ENCODE measurements at regions not wholly inside any gene's neighbourhood (a gene's known extent, or its start where the extent isn't known, plus 50 kb on each side); places are given as distances from the start of the nearest gene placed in this dataset.

DNA sequence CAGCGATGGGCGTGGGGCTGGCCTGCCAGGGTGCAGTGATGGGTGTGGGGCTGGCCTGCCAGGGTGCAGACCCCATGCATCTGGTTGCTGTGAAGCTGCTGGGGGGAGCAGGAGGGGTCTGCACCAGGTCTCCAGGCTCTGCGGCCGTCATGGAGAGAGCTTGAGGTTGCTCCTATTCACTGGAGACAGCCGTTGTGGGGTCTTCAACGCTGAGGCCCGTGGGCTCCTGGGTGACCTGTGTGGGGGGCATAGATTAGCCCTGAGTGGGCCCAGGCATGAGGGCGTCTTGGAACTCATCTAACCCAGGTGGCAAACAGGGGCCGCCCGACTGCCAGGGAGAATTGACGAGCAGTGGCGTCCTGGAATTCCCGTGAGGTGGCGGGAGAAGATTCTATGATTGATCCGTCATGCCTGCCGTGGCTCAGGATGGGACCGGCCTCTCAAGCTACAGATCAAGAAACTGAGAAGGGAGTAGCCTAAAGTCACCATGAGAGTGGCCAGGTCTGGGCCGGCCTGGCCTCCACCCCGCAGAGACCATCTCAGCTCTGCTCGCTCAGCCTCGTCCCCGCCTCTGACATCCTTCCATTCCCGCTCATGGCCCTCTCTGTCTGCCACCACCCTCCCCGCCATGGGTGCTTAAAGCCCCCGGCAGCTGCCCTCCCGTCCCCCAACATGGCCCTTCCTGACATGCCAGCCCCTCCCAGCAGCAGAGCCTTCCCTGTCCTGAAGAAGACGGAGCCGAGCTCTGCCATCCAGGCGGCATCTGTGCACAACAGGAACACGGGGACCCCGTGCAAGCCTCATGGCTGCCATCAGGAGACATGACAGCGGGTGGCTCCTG lies 50.7 kb upstream of the ACSF3 start:
- DNase-seq (ENCODE audit: insufficient read length, low spot score), result no peak
- no peak for FAIRE-seq

DNA sequence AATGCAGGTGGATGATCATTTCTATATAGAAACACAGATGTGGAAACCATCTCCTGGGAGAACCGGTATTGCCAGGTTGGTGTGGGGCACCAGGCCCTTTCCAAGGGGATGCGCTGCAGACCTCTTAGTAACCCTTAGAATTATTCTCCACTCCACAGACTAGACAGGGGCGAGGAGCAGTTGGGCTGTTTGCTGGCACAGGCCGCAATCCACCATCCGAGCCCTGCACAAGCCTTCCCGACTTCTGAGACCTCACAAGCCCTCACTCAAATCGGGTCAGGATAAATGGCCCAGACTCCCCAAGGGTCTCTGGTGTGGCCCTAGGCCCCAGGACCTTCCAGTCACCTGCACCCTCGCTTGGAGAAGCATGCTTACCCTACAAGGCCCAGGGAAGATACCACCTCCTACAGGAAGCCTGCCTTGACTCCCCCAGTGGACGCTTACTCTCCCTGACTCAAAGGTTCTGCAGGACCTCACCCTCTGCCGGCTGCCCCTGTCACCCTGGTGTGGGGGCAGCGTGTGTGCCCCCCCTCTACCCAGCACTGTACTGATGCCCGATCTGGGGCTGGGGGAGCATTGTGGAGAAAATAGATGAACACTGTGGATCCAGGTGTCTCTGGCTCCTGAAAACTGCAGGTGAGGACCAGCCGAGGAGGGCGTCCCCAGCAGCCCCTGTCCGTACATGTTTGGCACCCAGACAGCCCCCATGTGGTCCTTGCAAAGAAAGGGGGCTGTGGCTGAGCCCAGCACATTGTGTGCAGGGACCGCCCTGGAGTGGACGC lies 49.8 kb upstream of the ACSF3 start:
- no peak for DNase-seq (ENCODE audit: insufficient read length, low spot score)
- FAIRE-seq, result no peak
